ENCODE measurements at regions not wholly inside any gene's neighbourhood (a gene's known extent, or its start where the extent isn't known, plus 50 kb on each side); places are given as distances from the start of the nearest gene placed in this dataset.

DNA sequence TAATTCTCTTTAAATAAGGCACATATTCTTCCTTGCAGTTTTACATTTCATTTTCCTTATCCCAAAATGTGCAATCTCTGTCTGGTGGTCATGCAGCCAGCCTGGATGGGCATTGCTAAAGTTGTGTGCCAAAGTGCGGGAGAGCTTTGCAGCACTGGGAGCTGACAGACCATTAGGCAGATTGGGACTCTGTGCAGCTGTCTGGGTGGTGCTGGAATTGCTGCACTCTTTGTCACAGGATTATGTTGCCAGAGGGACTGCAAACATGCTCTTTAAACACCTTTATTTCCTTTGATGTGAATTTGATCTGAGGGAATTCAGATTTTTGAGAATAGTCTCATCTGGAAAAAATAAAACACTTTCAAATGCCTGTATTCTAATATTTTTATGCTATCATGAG is 956.2 kb upstream of the DIAPH2 start:
- TF ChIP-seq, protein P1, sequence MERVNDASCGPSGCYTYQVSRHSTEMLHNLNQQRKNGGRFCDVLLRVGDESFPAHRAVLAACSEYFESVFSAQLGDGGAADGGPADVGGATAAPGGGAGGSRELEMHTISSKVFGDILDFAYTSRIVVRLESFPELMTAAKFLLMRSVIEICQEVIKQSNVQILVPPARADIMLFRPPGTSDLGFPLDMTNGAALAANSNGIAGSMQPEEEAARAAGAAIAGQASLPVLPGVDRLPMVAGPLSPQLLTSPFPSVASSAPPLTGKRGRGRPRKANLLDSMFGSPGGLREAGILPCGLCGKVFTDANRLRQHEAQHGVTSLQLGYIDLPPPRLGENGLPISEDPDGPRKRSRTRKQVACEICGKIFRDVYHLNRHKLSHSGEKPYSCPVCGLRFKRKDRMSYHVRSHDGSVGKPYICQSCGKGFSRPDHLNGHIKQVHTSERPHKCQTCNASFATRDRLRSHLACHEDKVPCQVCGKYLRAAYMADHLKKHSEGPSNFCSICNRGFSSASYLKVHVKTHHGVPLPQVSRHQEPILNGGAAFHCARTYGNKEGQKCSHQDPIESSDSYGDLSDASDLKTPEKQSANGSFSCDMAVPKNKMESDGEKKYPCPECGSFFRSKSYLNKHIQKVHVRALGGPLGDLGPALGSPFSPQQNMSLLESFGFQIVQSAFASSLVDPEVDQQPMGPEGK (CRISPR knock-in tag; IDR thresholded peaks at IDR 0.05; ENCODE audit: borderline replicate concordance) = no peak
- TF ChIP-seq SNAI2 (CRISPR knock-in tag; IDR thresholded peaks at IDR 0.05) (no peak), ZNF8 (CRISPR knock-in tag; IDR thresholded peaks at IDR 0.05) (no peak), PPARA (CRISPR knock-in tag; IDR thresholded peaks at IDR 0.05; ENCODE audit: borderline replicate concordance) (no peak), CSDC2 (CRISPR knock-in tag; IDR thresholded peaks at IDR 0.05) (no peak), RARB (CRISPR knock-in tag; IDR thresholded peaks at IDR 0.05) (no peak), ARNTL (CRISPR knock-in tag; IDR thresholded peaks at IDR 0.05; ENCODE audit: borderline replicate concordance, low read depth) (no peak), ESRRG (CRISPR knock-in tag; IDR thresholded peaks at IDR 0.05) (no peak), ZC3H10 (CRISPR knock-in tag; IDR thresholded peaks at IDR 0.05) (no peak), ZNF70 (CRISPR knock-in tag; IDR thresholded peaks at IDR 0.05) (no peak), TOX (CRISPR knock-in tag; IDR thresholded peaks at IDR 0.05; ENCODE audit: borderline replicate concordance) (no peak), ZFP30 (CRISPR knock-in tag; IDR thresholded peaks at IDR 0.05) (no peak), TCF4 (CRISPR knock-in tag; IDR thresholded peaks at IDR 0.05; ENCODE audit: borderline replicate concordance) (no peak)
- TF ChIP-seq, protein P2, sequence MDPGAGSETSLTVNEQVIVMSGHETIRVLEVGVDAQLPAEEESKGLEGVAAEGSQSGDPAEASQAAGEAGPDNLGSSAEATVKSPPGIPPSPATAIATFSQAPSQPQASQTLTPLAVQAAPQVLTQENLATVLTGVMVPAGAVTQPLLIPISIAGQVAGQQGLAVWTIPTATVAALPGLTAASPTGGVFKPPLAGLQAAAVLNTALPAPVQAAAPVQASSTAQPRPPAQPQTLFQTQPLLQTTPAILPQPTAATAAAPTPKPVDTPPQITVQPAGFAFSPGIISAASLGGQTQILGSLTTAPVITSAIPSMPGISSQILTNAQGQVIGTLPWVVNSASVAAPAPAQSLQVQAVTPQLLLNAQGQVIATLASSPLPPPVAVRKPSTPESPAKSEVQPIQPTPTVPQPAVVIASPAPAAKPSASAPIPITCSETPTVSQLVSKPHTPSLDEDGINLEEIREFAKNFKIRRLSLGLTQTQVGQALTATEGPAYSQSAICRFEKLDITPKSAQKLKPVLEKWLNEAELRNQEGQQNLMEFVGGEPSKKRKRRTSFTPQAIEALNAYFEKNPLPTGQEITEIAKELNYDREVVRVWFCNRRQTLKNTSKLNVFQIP (CRISPR knock-in tag; IDR thresholded peaks at IDR 0.05; ENCODE audit: borderline replicate concordance, low read depth) = no peak
- TF ChIP-seq, protein P3, sequence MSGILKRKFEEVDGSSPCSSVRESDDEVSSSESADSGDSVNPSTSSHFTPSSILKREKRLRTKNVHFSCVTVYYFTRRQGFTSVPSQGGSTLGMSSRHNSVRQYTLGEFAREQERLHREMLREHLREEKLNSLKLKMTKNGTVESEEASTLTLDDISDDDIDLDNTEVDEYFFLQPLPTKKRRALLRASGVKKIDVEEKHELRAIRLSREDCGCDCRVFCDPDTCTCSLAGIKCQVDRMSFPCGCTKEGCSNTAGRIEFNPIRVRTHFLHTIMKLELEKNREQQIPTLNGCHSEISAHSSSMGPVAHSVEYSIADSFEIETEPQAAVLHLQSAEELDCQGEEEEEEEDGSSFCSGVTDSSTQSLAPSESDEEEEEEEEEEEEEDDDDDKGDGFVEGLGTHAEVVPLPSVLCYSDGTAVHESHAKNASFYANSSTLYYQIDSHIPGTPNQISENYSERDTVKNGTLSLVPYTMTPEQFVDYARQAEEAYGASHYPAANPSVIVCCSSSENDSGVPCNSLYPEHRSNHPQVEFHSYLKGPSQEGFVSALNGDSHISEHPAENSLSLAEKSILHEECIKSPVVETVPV (CRISPR knock-in tag; IDR thresholded peaks at IDR 0.05) = no peak
- no peak for ATAC-seq

DNA sequence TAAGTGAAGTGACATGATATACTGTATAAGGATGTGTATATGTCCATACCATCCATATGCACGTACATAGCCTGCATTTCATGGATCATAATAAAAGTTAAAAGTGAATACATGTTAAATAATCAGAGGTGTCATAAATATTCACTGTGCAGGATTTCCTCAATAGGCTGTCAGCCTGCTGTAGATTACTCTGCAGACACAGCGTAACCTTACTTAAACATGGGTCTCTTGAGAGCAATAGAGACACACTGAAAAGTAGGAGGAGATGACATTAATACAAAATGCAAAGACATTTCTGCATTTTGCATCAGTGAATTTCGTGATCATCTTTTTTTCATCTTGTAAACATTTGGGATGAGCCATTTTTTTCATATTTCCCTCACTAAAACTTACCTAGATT is 955.2 kb upstream of the DIAPH2 start:
- ATAC-seq = no peak
- TF ChIP-seq, protein P2 (CRISPR knock-in tag; IDR thresholded peaks at IDR 0.05; ENCODE audit: borderline replicate concordance, low read depth) = no peak
- no peak for TF ChIP-seq RARB (CRISPR knock-in tag; IDR thresholded peaks at IDR 0.05)
- no peak for TF ChIP-seq ESRRG (CRISPR knock-in tag; IDR thresholded peaks at IDR 0.05)
- TF ChIP-seq ISL1 (CRISPR knock-in tag; IDR thresholded peaks at IDR 0.05) = no peak
- TF ChIP-seq, protein P4, sequence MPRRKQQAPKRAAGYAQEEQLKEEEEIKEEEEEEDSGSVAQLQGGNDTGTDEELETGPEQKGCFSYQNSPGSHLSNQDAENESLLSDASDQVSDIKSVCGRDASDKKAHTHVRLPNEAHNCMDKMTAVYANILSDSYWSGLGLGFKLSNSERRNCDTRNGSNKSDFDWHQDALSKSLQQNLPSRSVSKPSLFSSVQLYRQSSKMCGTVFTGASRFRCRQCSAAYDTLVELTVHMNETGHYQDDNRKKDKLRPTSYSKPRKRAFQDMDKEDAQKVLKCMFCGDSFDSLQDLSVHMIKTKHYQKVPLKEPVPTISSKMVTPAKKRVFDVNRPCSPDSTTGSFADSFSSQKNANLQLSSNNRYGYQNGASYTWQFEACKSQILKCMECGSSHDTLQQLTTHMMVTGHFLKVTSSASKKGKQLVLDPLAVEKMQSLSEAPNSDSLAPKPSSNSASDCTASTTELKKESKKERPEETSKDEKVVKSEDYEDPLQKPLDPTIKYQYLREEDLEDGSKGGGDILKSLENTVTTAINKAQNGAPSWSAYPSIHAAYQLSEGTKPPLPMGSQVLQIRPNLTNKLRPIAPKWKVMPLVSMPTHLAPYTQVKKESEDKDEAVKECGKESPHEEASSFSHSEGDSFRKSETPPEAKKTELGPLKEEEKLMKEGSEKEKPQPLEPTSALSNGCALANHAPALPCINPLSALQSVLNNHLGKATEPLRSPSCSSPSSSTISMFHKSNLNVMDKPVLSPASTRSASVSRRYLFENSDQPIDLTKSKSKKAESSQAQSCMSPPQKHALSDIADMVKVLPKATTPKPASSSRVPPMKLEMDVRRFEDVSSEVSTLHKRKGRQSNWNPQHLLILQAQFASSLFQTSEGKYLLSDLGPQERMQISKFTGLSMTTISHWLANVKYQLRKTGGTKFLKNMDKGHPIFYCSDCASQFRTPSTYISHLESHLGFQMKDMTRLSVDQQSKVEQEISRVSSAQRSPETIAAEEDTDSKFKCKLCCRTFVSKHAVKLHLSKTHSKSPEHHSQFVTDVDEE (CRISPR knock-in tag; IDR thresholded peaks at IDR 0.05) = no peak
- TF ChIP-seq ZNF565 (CRISPR knock-in tag; conservative IDR thresholded peaks at IDR 0.05; ENCODE audit: low read depth) = no peak
- TF ChIP-seq SNAI2 (CRISPR knock-in tag; IDR thresholded peaks at IDR 0.05) = no peak
- no peak for TF ChIP-seq ZFP30 (CRISPR knock-in tag; IDR thresholded peaks at IDR 0.05)
- TF ChIP-seq, protein P3 (CRISPR knock-in tag; IDR thresholded peaks at IDR 0.05) = no peak
- no peak for TF ChIP-seq ZNF70 (CRISPR knock-in tag; IDR thresholded peaks at IDR 0.05)
- no peak for TF ChIP-seq GLIS3 (CRISPR knock-in tag; IDR thresholded peaks at IDR 0.05)
- no peak for TF ChIP-seq PPARA (CRISPR knock-in tag; IDR thresholded peaks at IDR 0.05; ENCODE audit: borderline replicate concordance)
- TF ChIP-seq ARNTL (CRISPR knock-in tag; IDR thresholded peaks at IDR 0.05; ENCODE audit: borderline replicate concordance, low read depth) = no peak
- no peak for TF ChIP-seq TCF4 (CRISPR knock-in tag; IDR thresholded peaks at IDR 0.05; ENCODE audit: borderline replicate concordance)
- no peak for TF ChIP-seq ZNF8 (CRISPR knock-in tag; IDR thresholded peaks at IDR 0.05)

All from SK-N-SH treated with all-trans-retinoic acid at 6 μM for 48 hours (cell line).